Cardiac muscle cell (in vitro differentiated cells and primary cell): ENCODE measurements at regions not wholly inside any gene's neighbourhood (a gene's known extent, or its start where the extent isn't known, plus 50 kb on each side); places are given as distances from the start of the nearest gene placed in this dataset.

Experiments
- DNase-seq, 2 donors: peaks; one replicate each; pipeline versions ENCODE4 v3.0.0 to v3.0.0-alpha.2; 2010 to 2017; ENCODE audit warnings: low read depth in 1 of 2, low spot score in 1 of 2
- H3K27ac ChIP-seq: fragments of 200-600 bp; sonication (generic); 2 replicates; pipeline ENCODE4 v1.5.1; 2016
- H3K27me3 ChIP-seq: fragments of 200-600 bp; sonication (generic); 2 replicates; pipeline ENCODE4 v1.6.0; 2016; ENCODE audit warnings: control low read depth
- H3K36me3 ChIP-seq: fragments of 200-600 bp; sonication (generic); 2 replicates; pipeline ENCODE4 v1.5.1; 2016; ENCODE audit warnings: control low read depth
- H3K4me1 ChIP-seq: fragments of 200-600 bp; sonication (generic); 2 replicates; pipeline ENCODE4 v1.8.1; 2017; ENCODE audit warnings: low read depth, mild to moderate bottlenecking, mixed run types
- H3K4me3 ChIP-seq: fragments of 200-600 bp; sonication (generic); 2 replicates; pipeline ENCODE4 v1.5.1; 2016; ENCODE audit warnings: mild to moderate bottlenecking
- H3K9me3 ChIP-seq: fragments of 200-600 bp; sonication (generic); 2 replicates; pipeline ENCODE4 v1.5.1; 2017; ENCODE audit warnings: low read depth, mild to moderate bottlenecking, control low read depth
- CTCF ChIP-seq: IDR thresholded peaks from 2 replicates; pipeline ENCODE4 v1.5.1; 2012; ENCODE audit warnings: low read depth, mild to moderate bottlenecking, low read length

- no peak for DNase-seq
- Histone ChIP-seq H3K4me3 (no peak overlapping the region), H3K9me3 (no peaks in the 10 kb centered on the region), H3K4me1 (no peaks in the 10 kb centered on the region), H3K27ac (no peak overlapping the region), H3K36me3 (no peaks in the 10 kb centered on the region), H3K27me3 (no peaks in the 10 kb centered on the region)
- no peak for TF ChIP-seq CTCF
These were observed 241.7 kb upstream of the NEBL start for GRCh38 chr10:21138769-21139340.

- peak in 1 of 2 donors; percentile 52 for DNase-seq
- no peak overlapping the region for H3K4me3 ChIP-seq
- TF ChIP-seq CTCF: no peak
- no peaks in the 10 kb centered on the region for H3K27me3 ChIP-seq
- H3K27ac ChIP-seq: no peak overlapping the region
- H3K9me3 ChIP-seq: no peaks in the 10 kb centered on the region
- no peaks in the 10 kb centered on the region for H3K36me3 ChIP-seq
- H3K4me1 ChIP-seq: peaks cover 2% of the 10 kb centered on the region
These were observed 238.2 kb upstream of the NEBL start for GRCh38 chr10:21135023-21135931.

GRCh38 chr10:21134645-21135022 is 237.5 kb upstream of the NEBL start:
- TF ChIP-seq CTCF: no peak
- Histone ChIP-seq H3K4me1 (peaks cover 9% of the 10 kb centered on the region), H3K36me3 (no peaks in the 10 kb centered on the region), H3K9me3 (no peaks in the 10 kb centered on the region), H3K27me3 (no peaks in the 10 kb centered on the region), H3K27ac (no peak overlapping the region), H3K4me3 (no peak overlapping the region)
- DNase-seq: no peak

- H3K27ac ChIP-seq: no peak overlapping the region
- H3K27me3 ChIP-seq: no peaks in the 10 kb centered on the region
- no peak overlapping the region for H3K4me3 ChIP-seq
- no peaks in the 10 kb centered on the region for H3K9me3 ChIP-seq
- no peak for TF ChIP-seq CTCF
- no peak for DNase-seq
- no peaks in the 10 kb centered on the region for H3K36me3 ChIP-seq
- peaks cover 9% of the 10 kb centered on the region for H3K4me1 ChIP-seq
These were observed 233.8 kb upstream of the NEBL start for GRCh38 chr10:21130683-21131442.

GRCh38 chr10:21130108-21130507 is 233.0 kb upstream of the NEBL start:
- no peaks in the 10 kb centered on the region for H3K27me3 ChIP-seq
- H3K9me3 ChIP-seq: no peaks in the 10 kb centered on the region
- no peak overlapping the region for H3K27ac ChIP-seq
- DNase-seq: no peak
- TF ChIP-seq CTCF: no peak
- no peak overlapping the region for H3K4me3 ChIP-seq
- H3K4me1 ChIP-seq: peaks cover 9% of the 10 kb centered on the region
- H3K36me3 ChIP-seq: no peaks in the 10 kb centered on the region
